ENCODE measurements at regions not wholly inside any gene's neighbourhood (a gene's known extent, or its start where the extent isn't known, plus 50 kb on each side); places are given as distances from the start of the nearest gene placed in this dataset.

DNA sequence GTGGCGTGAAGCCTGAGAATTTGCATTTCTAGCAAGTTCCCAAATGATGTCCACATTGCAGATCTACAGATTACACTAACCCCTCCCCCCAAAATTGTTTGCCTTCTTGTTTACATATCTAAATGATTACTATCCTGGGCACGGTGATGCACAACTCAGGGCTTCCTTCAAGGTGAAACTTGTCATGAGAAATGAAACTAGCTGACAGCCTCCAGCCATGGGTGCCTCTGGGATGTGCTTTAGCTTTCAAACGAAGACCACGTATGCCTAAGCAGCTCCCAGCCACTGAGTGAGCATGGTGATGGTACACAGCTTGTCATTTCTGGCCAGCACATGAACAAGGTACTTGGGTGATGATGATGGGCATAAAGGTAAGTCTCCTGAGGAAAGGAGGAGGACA is 464.8 kb upstream of the DDX18 start:
- TF ChIP-seq FOS (IDR thresholded peaks at IDR 0.05; ENCODE audit: borderline replicate concordance, insufficient read depth, low read length): no peak
- TF ChIP-seq, protein P1, sequence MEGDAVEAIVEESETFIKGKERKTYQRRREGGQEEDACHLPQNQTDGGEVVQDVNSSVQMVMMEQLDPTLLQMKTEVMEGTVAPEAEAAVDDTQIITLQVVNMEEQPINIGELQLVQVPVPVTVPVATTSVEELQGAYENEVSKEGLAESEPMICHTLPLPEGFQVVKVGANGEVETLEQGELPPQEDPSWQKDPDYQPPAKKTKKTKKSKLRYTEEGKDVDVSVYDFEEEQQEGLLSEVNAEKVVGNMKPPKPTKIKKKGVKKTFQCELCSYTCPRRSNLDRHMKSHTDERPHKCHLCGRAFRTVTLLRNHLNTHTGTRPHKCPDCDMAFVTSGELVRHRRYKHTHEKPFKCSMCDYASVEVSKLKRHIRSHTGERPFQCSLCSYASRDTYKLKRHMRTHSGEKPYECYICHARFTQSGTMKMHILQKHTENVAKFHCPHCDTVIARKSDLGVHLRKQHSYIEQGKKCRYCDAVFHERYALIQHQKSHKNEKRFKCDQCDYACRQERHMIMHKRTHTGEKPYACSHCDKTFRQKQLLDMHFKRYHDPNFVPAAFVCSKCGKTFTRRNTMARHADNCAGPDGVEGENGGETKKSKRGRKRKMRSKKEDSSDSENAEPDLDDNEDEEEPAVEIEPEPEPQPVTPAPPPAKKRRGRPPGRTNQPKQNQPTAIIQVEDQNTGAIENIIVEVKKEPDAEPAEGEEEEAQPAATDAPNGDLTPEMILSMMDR (IDR thresholded peaks at IDR 0.05; ENCODE audit: extremely low read depth in 1 of 2, insufficient read depth in 1 of 2, low read depth in 1 of 2, low read length in 2 of 2): no peak
- no peak for TF ChIP-seq POLR2A (IDR thresholded peaks at IDR 0.05; ENCODE audit: low read depth, low read length)
